GM12892 (cell line): ENCODE measurements at regions not wholly inside any gene's neighbourhood (a gene's known extent, or its start where the extent isn't known, plus 50 kb on each side); places are given as distances from the start of the nearest gene placed in this dataset.

Source experiments
- DNase-seq: peaks from one replicate; pipeline ENCODE4 v3.0.0; 2011; ENCODE audit not compliant: insufficient read length
- FAIRE-seq: peaks from 2 replicates; lab custom pipeline; 2011; peaks lifted over from hg19 to GRCh38; lab: Jason Lieb, UNC
- POLR2A ChIP-seq: IDR thresholded peaks from 2 replicates; pipeline ENCODE4 v1.6.1; 2011; ENCODE audit warnings: low read depth, low read length, control low read depth
- POLR2AphosphoS5 ChIP-seq: IDR thresholded peaks from 2 replicates; pipeline ENCODE4 v1.6.1; 2011; ENCODE audit warnings: low read depth, low read length, control low read depth
- TAF1 ChIP-seq: IDR thresholded peaks from 2 replicates; pipeline ENCODE4 v1.6.1; 2011; ENCODE audit warnings: low read depth, mild to moderate bottlenecking, control low read depth, low read length, borderline replicate concordance

GRCh38 chr7:45988405-45989057 is 67.5 kb upstream of the IGFBP3 start:
- FAIRE-seq, result no peak
- DNase-seq, result no peak
- no peak for TF ChIP-seq POLR2AphosphoS5
- TF ChIP-seq TAF1, result no peak
- no peak for TF ChIP-seq POLR2A

GRCh38 chr7:45987521-45988290 is 66.6 kb upstream of the IGFBP3 start:
- DNase-seq (no peak), FAIRE-seq (no peak)
- TF ChIP-seq POLR2A (no peak), TAF1 (no peak), POLR2AphosphoS5 (no peak)

- DNase-seq (no peak), FAIRE-seq (no peak)
- TF ChIP-seq POLR2AphosphoS5, result no peak
Observed at GRCh38 chr7:45986355-45987298, 65.6 kb upstream of the IGFBP3 start.

- FAIRE-seq, result no peak
- DNase-seq, result no peak
- no peak for TF ChIP-seq TAF1
- no peak for TF ChIP-seq POLR2AphosphoS5
- no peak for TF ChIP-seq POLR2A
Observed at GRCh38 chr7:45985902-45986301, 64.8 kb upstream of the IGFBP3 start.

GRCh38 chr7:45984386-45985295 is 63.6 kb upstream of the IGFBP3 start:
- DNase-seq (no peak), FAIRE-seq (no peak)
- TF ChIP-seq TAF1, result no peak

GRCh38 chr7:45983720-45984255 is 62.7 kb upstream of the IGFBP3 start:
- FAIRE-seq (no peak), DNase-seq (no peak)
- TF ChIP-seq TAF1 (no peak), POLR2AphosphoS5 (no peak), POLR2A (no peak)

- no peak for DNase-seq
- no peak for FAIRE-seq
- no peak for TF ChIP-seq POLR2AphosphoS5
- TF ChIP-seq POLR2A, result no peak
- TF ChIP-seq TAF1, result no peak
Observed at GRCh38 chr7:45982907-45983719, 62.0 kb upstream of the IGFBP3 start.

- FAIRE-seq (no peak), DNase-seq (no peak)
- TF ChIP-seq POLR2AphosphoS5, result no peak
- TF ChIP-seq TAF1, result no peak
- no peak for TF ChIP-seq POLR2A
Observed at GRCh38 chr7:45982132-45982531, 61.1 kb upstream of the IGFBP3 start.

- TF ChIP-seq POLR2AphosphoS5 (no peak), TAF1 (no peak), POLR2A (no peak)
- DNase-seq (no peak), FAIRE-seq (peak; percentile 33)
Observed at GRCh38 chr7:45980973-45981372, 59.9 kb upstream of the IGFBP3 start.
